ENCODE measurements at regions not wholly inside any gene's neighbourhood (a gene's known extent, or its start where the extent isn't known, plus 50 kb on each side); places are given as distances from the start of the nearest gene placed in this dataset.

GRCh38 chr5:60514152-60514551 lies 185.8 kb downstream of the DEPDC1B start:
- no peak for TF ChIP-seq CTCF (conservative IDR thresholded peaks at IDR 0.05; ENCODE audit: low read depth, low read length)
- TF ChIP-seq EZH2 (IDR thresholded peaks at IDR 0.05; ENCODE audit: borderline replicate concordance, low read depth, low read length, poor library complexity, severe bottlenecking): no peak

Data from A673 (cell line).